HG03521 (cell line): ENCODE measurements at regions not wholly inside any gene's neighbourhood (a gene's known extent, or its start where the extent isn't known, plus 50 kb on each side); places are given as distances from the start of the nearest gene placed in this dataset.
"Not testable (repeated sequence)": the region's sequence is repeated elsewhere in the genome, so short reads cannot be mapped to it uniquely, and the experiment has no call there.

Experiments
- ATAC-seq: cut with Tn5 transposase; IDR thresholded peaks from one replicate; pipeline ENCODE4 v1.9.1; 2021; ENCODE audit warnings: mild to moderate bottlenecking, moderate library complexity; ENCODE audit not compliant: unreplicated experiment

DNA sequence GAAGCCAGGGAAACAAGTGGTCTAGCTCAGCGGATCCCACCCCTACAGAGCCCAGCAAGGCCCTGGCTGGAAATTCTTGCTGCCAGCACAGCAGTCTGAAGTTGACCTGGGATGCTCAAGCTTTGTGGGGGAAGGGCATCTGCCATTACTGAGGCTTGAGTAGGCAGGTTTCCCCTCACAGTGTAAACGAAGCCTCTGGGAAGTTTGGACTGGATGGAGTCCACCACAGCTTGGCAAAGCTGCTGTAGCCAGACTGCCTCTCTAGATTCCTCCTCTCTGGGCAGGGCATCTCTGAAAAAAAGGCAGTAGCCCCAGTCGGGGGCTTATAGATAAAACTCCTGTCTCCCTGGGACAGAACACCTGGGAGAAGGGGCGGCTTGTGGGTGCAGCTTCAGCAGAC lies 365.9 kb upstream of the SALL1 start:
- not testable (repeated sequence) for ATAC-seq

DNA sequence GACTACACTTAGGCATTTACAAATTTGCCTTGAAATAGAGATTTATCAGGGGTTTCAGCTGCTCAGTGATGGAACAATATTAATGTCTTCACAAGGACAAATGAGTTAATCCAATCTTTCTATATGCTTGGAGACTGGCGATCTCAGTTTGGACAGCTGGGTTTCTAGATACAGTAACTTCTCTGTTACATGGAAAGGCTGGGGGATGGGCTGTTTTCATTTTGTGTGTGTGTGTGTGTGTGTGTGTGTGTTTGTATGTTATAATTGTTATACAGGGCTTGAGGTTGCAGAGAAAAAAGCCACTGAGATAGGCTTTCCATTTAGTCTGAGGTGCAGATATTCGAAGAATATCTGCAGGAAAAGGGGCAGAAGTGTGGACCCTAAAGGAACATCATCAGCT lies 359.3 kb upstream of the SALL1 start:
- no peak for ATAC-seq

DNA sequence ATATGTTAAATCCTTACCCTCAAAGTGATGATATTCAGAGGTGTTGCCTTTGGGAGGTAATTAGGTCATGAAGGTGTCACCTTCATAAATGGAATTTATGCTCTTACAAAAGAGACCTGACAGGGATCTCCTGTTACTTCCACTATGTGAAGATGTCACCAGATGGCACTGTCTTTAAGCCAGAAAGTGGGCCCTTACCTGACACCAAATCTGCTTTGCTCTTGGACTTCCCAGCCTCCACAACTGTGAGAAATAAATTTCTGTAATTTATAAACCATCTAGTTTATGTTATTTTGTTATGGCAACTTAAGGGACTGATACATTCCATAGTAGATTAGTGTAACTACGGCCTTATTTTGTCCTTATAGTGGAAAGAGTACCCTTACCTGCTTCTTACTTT lies 358.3 kb upstream of the SALL1 start:
- ATAC-seq: no peak

DNA sequence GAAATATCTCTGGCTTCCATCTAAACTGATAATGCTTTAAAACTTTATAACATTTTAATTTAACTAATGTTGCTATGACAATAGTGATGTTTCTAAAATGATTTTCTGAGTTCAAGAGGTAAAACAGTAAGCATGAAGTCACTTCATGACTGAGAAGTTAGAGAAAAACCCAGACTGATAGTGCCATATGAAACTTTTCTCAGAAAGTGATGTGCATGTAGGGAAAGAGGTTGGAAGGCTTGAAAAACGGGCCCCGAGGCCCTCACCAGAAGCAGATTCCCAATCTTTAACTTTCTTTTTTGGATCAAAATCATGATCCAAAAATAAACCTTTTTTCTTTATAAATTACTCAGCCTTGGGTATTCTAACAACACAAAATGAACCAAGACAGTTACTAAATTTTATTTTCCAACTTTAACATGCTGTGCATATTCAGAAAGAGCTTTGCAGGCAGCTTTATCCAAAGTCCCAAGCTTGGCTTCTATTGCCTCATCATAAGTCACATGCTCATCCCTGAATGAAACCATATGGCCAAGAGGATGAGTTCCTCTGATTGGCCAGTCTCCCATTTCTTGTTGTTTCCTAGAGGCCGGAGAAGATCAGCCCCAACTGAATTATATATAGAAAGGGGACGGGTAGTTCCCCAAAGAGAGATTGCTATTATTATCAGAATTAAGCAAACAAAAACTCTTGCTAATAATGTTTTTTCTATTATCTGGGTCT lies 357.6 kb upstream of the SALL1 start:
- no peak for ATAC-seq

DNA sequence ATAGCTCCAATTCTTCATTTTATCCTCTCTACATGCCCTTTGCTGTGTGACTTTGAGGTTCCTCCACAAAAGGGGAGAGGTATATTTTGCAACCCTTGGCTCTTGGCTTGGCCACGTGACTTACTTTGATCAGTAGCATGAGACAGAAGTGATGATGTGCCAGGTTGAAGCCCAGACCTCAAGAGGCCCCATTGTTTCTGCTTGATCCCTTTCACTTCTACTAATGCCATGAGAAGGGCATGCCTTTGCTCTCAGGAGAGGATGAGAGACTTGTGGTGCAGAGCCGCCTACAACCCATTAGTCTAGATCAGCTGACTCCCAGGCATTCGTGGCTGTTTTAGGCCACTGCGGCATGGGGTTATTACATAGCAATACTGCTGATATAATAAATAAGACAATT lies 356.2 kb upstream of the SALL1 start:
- no peak for ATAC-seq

DNA sequence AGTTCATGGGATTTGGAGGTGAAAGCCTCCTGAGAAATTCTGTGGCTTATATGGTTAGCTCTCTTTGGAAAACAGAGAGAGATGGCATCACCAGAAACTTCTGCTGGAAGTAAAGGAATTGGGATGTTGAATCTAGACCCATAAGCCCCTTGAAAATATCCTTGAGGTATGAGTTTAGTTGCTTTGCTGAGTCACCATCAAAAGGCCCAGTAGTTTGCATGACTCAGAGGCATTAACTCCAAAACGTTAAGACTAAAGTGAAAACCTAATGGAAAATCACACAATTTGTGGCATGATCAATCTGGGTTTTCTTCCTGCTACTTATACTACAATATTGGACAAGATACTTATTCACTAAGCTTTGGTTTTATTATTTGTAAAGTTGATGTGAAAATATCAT lies 349.2 kb upstream of the SALL1 start:
- no peak for ATAC-seq

DNA sequence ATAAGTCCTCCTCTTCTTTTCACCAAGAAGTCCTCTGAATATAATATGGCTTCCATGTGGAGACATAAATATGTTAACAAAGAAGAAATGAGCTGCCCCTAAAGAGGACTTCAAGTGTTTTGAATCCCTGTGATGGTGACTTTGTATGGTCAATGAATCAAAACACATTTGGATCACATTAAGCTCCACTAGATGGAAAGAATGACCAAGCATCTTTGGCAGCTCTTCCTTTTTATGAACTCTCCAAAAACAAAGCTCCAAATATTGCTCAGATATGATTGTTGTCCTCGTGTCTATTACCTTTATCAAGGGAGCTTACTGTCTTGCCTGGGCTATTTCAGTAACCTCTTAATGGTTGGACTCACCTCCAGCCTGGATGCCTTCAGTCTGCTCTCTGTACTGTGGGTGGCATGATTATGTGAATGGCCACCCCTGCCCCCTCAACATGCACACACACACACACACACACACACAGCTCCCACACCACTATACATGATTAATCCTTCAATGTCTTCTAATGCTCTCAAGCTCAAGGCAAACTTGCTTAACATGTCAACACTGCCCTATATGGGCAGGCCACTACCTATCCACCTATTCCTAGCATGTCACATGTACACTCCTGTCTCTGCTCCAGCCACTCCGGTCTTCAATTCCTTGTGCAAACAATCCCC lies 346.6 kb upstream of the SALL1 start:
- no peak for ATAC-seq

DNA sequence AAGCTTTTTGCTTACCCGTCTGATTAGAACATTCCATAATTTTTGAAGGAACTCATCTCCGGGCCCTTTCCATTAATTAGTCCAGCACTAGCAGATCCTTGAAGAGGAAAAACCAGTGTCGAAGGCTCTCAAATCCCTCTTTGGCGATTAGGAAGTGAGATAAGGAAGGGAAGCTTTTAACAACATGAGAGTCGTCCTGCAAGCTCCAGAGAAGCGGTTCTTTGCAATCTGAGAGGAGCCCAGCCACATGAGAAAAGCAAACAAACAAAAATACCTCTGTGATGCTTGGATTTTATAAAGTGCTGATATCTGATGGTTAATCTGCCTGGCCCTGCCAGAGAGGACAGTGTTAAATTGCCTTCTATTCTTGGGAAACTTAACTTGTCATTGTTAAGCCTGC lies 339.8 kb upstream of the SALL1 start:
- no peak for ATAC-seq

DNA sequence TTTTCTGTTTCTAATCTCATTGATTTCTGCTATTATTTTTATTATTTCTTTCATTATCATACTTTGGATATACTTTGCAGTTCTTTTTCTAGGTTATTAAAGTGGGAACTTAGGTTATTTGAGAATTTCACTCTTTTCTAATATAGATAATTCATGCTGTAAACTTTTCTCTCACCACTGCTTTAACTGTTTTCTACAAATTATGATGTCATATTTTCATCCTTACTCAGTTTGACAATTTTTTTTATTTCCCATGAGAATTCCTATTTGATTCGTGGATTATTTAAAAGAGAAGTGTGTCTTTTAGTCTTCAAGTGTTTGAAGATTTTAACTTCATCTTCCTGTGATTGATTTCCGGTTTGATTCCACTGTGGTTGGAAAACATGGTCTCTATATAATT lies 336.8 kb upstream of the SALL1 start:
- ATAC-seq: no peak

DNA sequence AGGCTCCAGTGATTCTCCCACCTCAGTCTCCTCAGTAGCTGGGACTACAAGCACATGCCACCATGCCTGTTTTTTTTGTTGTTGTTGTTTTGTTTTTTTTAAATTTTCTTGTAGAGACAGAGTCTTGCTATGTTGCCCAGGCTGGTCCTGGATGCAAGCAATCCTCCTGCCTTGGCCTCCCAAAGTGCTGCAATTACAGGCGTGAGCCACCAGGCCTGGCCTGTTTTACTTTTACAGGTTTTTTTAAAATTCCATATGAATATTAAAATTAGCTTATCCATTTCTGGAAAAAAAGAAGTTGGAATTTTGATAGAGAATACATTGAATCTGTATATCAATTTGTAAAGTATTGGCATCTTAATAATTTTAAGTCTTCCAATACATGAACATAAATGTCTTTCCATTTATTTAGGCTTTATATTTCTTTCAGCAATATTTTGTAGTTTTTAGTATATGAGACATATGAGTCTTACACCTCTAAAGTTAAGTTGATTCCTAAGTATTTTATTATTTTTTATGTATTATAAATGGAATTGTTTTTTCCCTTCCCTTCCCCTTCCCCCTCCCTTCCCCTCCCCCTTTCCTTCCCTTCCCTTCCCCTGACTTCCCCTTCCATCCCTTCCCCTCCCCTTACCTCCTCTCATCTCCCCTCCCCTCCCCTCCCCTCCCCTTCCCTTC lies 323.5 kb upstream of the SALL1 start:
- ATAC-seq: no peak

DNA sequence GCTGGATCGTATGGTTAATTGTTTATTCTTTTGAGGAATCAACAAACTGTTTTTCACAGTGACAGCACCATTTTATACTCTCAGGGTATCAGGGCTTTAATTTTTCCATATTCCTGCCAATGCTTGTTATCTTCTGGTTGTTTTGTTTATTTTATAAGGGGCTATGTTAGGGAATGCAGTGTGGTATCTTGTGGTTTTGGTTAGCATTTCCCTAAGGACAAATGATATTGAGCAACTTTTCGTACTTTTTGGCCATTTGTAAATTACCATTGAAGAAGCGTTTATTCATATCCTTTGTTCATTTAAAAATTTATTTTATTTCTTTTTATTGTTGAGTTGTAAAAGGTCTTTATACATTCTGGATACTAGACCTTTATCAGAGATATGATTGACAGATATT lies 322.0 kb upstream of the SALL1 start:
- ATAC-seq: no peak

DNA sequence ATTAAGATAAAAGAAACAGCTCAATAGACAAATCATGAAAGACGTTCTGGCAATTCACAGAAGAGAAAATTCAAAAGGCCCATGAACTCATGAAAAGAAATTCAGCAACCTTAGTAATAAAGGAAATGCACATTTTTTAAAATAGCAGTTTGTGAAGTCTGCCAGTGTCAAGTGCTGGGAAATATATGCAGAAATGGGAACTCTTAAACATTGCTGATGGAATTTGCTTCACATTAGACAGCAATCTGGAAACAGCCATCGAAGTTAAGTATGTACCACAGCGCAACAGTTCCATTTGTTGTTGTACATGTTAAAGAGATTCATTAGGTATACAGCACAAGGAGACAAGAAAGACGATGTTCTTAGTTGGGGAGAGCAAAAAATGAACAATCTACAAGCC lies 319.4 kb upstream of the SALL1 start:
- no peak for ATAC-seq

DNA sequence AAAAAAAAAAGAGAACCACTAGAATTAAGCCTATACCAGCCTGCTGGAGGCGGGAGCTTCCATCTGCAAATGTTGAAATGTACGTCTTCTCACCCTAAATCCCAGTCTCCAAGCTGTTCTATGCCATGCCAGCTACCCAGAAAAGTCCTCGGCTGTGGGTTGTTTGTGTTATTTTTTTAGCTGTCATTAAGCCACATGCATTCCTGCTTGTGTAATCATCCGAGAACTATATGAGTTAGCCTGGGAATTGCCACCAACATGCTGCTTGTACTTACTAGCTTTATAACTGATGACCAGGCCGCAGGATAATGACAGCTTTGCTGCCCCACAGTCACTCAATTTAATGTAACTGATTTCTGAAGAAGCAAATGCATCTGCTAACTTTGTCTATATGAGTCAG lies 313.9 kb upstream of the SALL1 start:
- no peak for ATAC-seq

DNA sequence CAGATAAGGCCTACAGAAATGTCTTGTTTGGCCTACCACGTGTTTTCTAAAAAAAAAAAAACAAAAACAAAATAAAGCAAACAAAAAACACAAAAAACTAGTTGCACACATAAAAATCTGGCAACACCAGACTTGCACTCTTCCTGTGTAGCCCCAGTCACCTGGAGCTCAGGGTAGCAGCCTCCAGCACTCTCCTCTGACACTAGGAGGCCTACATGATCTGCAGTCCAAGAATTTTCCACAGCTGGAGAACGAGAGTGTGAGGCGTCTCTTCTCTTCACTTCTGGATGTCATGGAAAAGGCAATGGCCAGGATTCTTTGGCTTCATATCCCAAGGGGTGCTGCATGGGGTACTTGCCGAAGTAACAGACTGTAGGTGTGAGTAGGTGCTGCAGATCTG lies 310.2 kb upstream of the SALL1 start:
- ATAC-seq: no peak

DNA sequence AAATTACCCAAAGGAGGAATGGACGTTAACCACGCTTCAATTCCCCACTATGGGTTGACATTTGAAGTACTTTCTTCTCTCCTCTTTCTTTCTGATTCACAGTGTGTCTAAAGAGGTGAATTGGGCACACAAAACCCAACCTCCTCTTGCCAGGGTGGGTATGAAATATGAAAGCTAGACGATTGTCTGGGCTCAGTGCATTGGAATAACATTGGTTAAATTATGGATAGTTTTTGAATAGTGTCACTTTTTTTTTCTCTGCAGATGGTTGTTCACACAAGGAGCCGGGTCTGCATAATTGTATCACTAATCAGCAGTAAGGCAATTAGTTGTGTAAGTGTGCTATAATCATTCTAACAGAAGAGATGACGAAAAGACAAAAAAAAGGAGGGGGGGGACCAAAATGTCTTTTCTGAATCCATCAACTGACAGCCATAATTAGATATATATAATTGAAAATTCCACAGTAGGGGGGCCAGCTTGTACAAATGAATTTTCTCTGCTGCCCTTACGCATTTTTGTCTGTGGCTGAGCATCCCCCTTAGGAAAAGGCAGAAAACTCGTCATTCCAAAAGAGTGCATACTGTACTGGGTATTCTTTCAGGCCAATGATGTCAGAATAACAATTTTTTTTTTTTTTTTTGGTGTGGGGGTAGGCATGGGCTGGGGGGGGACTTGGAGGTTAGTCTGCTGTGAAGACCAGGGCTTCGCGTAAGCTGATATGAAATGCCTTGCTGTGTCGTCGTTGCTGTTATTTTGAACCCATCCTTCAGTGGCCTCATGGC lies 307.5 kb upstream of the SALL1 start:
- ATAC-seq: no peak

DNA sequence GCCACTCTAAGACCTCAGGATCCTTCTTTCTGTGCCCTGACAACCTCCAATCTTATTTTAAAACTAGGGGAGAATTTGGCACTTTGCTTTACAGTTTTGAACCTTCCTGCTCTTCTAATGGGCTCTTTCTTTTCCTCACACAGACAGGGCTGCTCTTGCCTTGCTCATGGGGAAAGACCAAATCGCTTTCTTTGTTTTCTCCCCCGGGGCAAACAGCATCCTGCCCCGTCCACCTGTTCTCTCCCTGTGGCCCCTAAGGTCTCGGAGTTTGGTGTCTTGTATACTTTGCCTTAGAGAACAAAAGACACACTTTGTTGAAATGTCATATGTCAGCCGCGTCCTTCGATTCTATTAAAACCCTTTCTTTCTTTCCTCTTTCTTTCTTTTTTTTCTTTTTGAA lies 306.7 kb upstream of the SALL1 start:
- ATAC-seq: no peak

DNA sequence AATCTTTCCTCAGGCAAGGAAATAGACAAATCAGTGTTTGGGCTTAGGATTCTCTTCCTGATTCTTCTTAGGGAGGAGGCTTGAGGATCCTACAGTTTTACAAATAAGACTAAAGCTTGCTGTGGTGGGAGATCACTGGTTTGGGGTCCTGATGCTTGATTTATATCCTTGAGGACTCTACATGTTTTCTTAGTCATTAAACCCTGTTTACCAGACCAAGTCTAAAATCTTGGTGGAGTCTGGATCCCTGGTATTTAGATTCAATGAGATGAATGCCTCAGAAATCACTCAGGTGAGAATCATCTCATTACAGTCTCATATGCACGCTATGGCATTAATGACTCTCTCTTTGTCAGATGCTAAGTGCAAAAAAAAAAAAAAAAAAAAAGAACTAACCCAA lies 304.3 kb upstream of the SALL1 start:
- ATAC-seq: no peak

DNA sequence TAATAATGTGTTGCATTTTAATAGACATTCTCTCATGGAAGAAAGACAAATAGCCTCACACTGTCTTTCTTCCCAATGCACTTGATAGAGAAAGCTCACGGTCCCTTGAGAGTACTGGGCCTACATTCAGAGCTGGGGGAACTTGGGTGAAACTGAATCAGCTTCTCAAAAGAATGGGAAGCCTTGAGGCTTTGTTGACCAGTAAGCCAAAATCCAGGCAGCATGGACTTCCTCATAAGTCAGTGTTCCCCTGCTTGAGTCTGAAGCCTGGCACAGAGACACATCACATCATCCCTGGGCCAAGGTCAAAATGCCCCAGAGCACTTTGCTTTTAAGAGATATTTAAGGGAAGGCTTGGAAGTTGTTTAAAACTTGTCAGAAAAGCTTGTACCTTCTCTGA lies 302.2 kb upstream of the SALL1 start:
- no peak for ATAC-seq

DNA sequence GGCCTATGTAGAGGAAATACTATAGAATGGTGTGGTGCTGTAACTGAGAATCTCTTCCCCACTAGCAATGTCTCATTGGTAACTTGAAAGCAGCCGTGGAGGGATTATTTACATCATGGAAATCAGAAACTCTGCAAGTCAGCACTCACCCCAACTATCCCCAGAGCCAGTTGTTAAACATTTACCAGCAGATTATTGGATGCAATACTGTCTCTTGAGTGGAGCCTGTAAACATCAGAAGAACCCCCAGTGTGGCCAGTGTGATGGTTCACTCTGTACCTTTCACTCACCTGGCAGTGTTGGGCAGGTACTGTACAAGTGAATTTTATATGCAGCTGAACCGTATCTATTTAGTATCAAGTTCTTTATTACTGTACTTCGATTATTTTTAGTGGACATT lies 299.8 kb upstream of the SALL1 start:
- no peak for ATAC-seq

DNA sequence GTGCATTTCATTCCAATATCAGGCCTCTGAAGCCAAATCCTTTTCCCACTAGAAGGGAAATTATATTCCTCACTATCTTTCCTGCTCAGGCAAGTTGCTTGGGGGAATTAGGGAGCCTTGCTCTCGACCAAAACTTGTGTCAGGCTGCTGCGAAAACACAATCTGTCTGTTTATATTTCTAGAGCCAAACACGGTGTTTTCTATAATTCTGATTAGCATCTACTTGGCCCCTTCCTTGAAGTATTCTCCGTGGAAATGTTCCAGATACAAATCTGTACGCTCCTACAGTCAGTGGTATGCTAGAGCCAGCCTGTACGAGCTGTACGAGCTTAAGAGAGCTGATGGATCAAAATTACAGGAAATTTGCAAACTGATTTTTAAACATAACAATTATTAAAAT lies 299.3 kb upstream of the SALL1 start:
- no peak for ATAC-seq

DNA sequence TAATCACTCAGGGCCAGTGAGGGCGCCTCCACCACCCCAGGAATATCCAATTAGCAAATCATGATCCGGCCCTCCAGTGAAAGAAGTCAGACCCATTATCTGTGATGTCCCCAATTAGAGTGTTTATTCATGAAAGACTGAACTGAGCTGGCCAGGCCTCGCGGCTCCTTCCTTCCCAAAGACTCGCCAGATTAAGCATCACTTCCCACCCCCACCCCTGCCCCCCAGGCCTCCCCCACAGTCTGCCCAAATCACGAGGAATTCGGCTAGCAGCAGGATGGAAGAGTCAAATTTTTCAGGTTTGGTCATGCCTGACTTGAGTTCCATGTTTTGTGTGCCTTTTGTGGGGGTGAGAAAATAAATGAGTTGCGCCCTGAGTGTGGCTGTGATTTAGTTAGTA lies 298.4 kb upstream of the SALL1 start:
- ATAC-seq: no peak

DNA sequence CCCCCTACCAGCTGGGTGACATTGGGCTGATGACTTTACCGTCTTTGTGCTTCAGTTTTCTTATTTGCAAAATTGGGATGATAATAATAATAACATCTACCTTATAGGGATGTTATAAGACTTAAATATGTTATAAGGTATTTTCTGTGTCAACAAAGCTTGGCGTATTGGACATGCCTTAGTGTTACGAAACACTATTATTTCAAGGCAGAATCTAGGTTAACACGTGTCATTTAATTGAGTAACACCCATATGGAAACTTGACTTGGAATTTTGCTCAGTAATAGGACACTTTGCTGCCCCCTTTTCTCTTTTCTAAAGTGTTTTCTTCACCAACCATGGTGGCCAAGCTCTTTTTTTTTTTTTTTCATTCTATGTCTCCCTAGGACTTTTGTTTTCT lies 294.2 kb upstream of the SALL1 start:
- no peak for ATAC-seq
